BJ (cell line): ENCODE measurements at regions not wholly inside any gene's neighbourhood (a gene's known extent, or its start where the extent isn't known, plus 50 kb on each side); places are given as distances from the start of the nearest gene placed in this dataset.

Experiments used
- CTCF ChIA-PET: fragments of 350-600 bp; formaldehyde crosslinking; extraction: SDS; loops from one replicate; lab custom pipeline; 2021; ENCODE audit warnings: antibody characterized with exemption, inconsistent platforms; lab: Yijun Ruan, JAX
- POLR2A ChIA-PET: fragments of 300-600 bp; sonication (Branson Sonifier 250); formaldehyde crosslinking; extraction: SDS; loops from one replicate; lab custom pipeline; 2021; ENCODE audit warnings: antibody characterized with exemption; lab: Charles Lee
- DNase-seq: peaks from one replicate; pipeline ENCODE4 v3.0.0-alpha.2; 2011; ENCODE audit warnings: low read depth
- H3K27me3 ChIP-seq: 2 replicates; pipeline ENCODE4 v1.6.0; 2011; ENCODE audit warnings: low read length; ENCODE audit not compliant: control insufficient read depth, insufficient read depth
- H3K36me3 ChIP-seq: 2 replicates; pipeline ENCODE4 v1.5.1; 2011; ENCODE audit warnings: low read length; ENCODE audit not compliant: control insufficient read depth, insufficient read depth
- H3K4me3 ChIP-seq: 2 replicates; pipeline ENCODE4 v1.5.1; 2011; ENCODE audit warnings: low read depth, mild to moderate bottlenecking, control low read depth, low read length
- CTCF ChIP-seq: IDR thresholded peaks from 2 replicates; pipeline ENCODE4 v1.5.1; 2011; ENCODE audit warnings: low read depth, mild to moderate bottlenecking, control low read depth, inconsistent platforms, low read length, moderate library complexity; ENCODE audit not compliant: insufficient read depth

GRCh38 chr12:88969127-88969526 is 383.2 kb downstream of the DUSP6 start:
- ChIA-PET CTCF (interaction anchor here (0.9 to 1.5 kb wide), 3 partner anchors 9 to 23 kb away, joined by 3 to 5 read pairs (median 3); no protein-coding TSS in a partner anchor), POLR2A (no interaction called here)
- no peak overlapping the region for H3K4me3 ChIP-seq
- no peak for TF ChIP-seq CTCF
- no peaks in the 10 kb centered on the region for H3K27me3 ChIP-seq
- H3K36me3 ChIP-seq = no peaks in the 10 kb centered on the region
- DNase-seq = no peak

- H3K27me3 ChIP-seq = no peaks in the 10 kb centered on the region
- POLR2A ChIA-PET = interaction anchor here (0.6 kb wide), 1 partner anchor 507 kb away, joined by 3 read pairs; no protein-coding TSS in a partner anchor
- peak; percentile 14 for DNase-seq
- no peak overlapping the region for H3K4me3 ChIP-seq
- CTCF ChIA-PET = interaction anchor here (1.3 kb wide), 1 partner anchor 9 kb away, joined by 3 read pairs; no protein-coding TSS in a partner anchor
- no peak for TF ChIP-seq CTCF
- H3K36me3 ChIP-seq = no peaks in the 10 kb centered on the region
Measured at GRCh38 chr12:88960213-88960878, 380.1 kb upstream of the KITLG start.

GRCh38 chr12:88958946-88959345 is 378.7 kb upstream of the KITLG start:
- no peak overlapping the region for H3K4me3 ChIP-seq
- TF ChIP-seq CTCF = no peak
- H3K27me3 ChIP-seq = no peaks in the 10 kb centered on the region
- H3K36me3 ChIP-seq = no peaks in the 10 kb centered on the region
- no peak for DNase-seq
- POLR2A ChIA-PET = no interaction called here
- CTCF ChIA-PET = interaction anchor here (1.1 kb wide), 1 partner anchor 34 kb away, joined by 4 read pairs; no protein-coding TSS in a partner anchor

- ChIA-PET CTCF (interaction anchor here (0.9 to 1.1 kb wide), 3 partner anchors 12 to 35 kb away, joined by 3 to 5 read pairs (median 4); no protein-coding TSS in a partner anchor), POLR2A (no interaction called here)
Measured at GRCh38 chr12:88958153-88958552, 377.9 kb upstream of the KITLG start.

More at GRCh38 chr12:88958153-88958552, 377.9 kb upstream of the KITLG start:
- Histone ChIP-seq H3K4me3 (no peak overlapping the region), H3K36me3 (no peaks in the 10 kb centered on the region), H3K27me3 (no peaks in the 10 kb centered on the region)
- no peak for DNase-seq
- no peak for TF ChIP-seq CTCF
